ENCODE measurements at regions not wholly inside any gene's neighbourhood (a gene's known extent, or its start where the extent isn't known, plus 50 kb on each side); places are given as distances from the start of the nearest gene placed in this dataset.
"Not testable (repeated sequence)": the region's sequence is repeated elsewhere in the genome, so short reads cannot be mapped to it uniquely, and the experiment has no call there.

GRCh38 chr22:16387543-16387942 lies 205.1 kb downstream of the CCT8L2 start:
- H3K4me1 ChIP-seq (ENCODE audit: control insufficient read depth in 4 of 4, insufficient read depth in 4 of 4, low read length in 3 of 4); H3K4me3 ChIP-seq (ENCODE audit: low read depth in 1 of 3, low read length in 3 of 3); H3K36me3 ChIP-seq (ENCODE audit: control insufficient read depth in 4 of 4, insufficient read depth in 3 of 4, low read depth in 1 of 4, low read length in 3 of 4); H3K27ac ChIP-seq (ENCODE audit: low read depth in 1 of 2, low read length in 2 of 2); H3K9me3 ChIP-seq (ENCODE audit: control insufficient read depth in 4 of 4, low read length in 3 of 4); DNase-seq (ENCODE audit: low spot score); H3K27me3 ChIP-seq (ENCODE audit: control insufficient read depth in 4 of 4, insufficient read depth in 4 of 4, low read length in 3 of 4); H3K9ac ChIP-seq (ENCODE audit: low read depth in 1 of 2, low read length in 2 of 2): not testable (repeated sequence)
- WGBS: 78% methylated on average over 11 of the region's 11 CpGs

DNA sequence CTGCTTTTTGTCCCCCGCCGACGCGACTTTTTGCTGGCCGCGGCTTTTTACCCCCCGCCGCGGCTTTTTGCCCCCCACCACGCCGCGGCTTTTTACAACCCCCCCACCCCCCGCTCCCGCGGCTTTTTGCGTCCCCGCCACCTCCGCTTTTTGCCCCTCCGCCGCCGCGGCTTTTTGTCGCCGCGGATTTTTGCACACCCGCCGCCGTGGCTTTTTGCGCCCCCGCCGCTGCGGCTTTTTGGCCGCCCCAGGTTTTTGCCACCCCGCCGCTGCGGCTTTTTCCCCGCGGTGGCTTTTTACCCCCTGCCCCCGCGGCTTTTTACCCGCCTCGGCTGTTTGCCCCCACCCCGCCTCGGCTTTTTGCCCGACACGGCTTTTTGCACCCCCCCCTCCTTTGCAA lies 205.5 kb downstream of the CCT8L2 start:
- Histone ChIP-seq H3K9ac (ENCODE audit: low read depth in 1 of 2, low read length in 2 of 2) (no peak overlapping the region), H3K4me1 (ENCODE audit: control insufficient read depth in 4 of 4, insufficient read depth in 4 of 4, low read length in 3 of 4) (no peaks in the 10 kb centered on the region), H3K27me3 (ENCODE audit: control insufficient read depth in 4 of 4, insufficient read depth in 4 of 4, low read length in 3 of 4) (no peaks in the 10 kb centered on the region), H3K36me3 (ENCODE audit: control insufficient read depth in 4 of 4, insufficient read depth in 3 of 4, low read depth in 1 of 4, low read length in 3 of 4) (no peaks in the 10 kb centered on the region), H3K27ac (ENCODE audit: low read depth in 1 of 2, low read length in 2 of 2) (no peak overlapping the region), H3K4me3 (ENCODE audit: low read depth in 1 of 3, low read length in 3 of 3) (no peak overlapping the region), H3K9me3 (ENCODE audit: control insufficient read depth in 4 of 4, low read length in 3 of 4) (peaks cover 0 to 2% (median 0%) of the 10 kb centered on the region in 4 donors)
- DNase-seq (ENCODE audit: low spot score): no peak
- TF ChIP-seq HNF4G (IDR thresholded peaks at IDR 0.05) (no peak), ZBTB33 (IDR thresholded peaks at IDR 0.05) (no peak), MAX (IDR thresholded peaks at IDR 0.05) (no peak), FOXA2 (IDR thresholded peaks at IDR 0.05) (no peak), RAD21 (IDR thresholded peaks at IDR 0.05) (no peak), GABPA (IDR thresholded peaks at IDR 0.05 in 1 of 2, conservative IDR thresholded peaks at IDR 0.05 in 1 of 2) (no peak), EGR1 (IDR thresholded peaks at IDR 0.05; ENCODE audit: low read depth in 2 of 2) (no peak), JUND (IDR thresholded peaks at IDR 0.05) (no peak), RXRA (IDR thresholded peaks at IDR 0.05) (no peak)
- TF ChIP-seq, protein P1, sequence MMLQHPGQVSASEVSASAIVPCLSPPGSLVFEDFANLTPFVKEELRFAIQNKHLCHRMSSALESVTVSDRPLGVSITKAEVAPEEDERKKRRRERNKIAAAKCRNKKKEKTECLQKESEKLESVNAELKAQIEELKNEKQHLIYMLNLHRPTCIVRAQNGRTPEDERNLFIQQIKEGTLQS (IDR thresholded peaks at IDR 0.05): no peak
- WGBS: 20% methylated on average over 46 of the region's 46 CpGs

DNA sequence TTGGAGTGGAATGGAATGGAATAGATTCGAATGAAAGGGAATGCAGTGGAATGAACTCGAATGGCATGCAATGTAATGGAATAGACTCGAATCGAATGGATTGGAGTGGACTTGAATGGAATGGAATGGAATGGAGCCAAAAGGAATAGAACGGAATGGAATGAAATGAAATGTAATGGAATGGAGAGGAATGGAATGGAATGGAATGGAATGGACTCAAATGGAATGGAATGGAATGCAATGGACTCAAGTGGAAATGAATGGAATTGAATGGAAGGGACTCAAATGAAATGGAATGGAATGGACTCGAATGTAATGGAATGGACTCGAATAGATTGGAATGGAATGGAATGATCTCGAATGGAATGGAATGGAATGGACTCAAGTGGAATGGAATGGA lies 231.3 kb downstream of the CCT8L2 start:
- H3K27ac ChIP-seq (ENCODE audit: low read depth in 1 of 2, low read length in 2 of 2); H3K36me3 ChIP-seq (ENCODE audit: control insufficient read depth in 4 of 4, insufficient read depth in 3 of 4, low read depth in 1 of 4, low read length in 3 of 4); H3K9ac ChIP-seq (ENCODE audit: low read depth in 1 of 2, low read length in 2 of 2); DNase-seq (ENCODE audit: low spot score); H3K4me1 ChIP-seq (ENCODE audit: control insufficient read depth in 4 of 4, insufficient read depth in 4 of 4, low read length in 3 of 4); H3K9me3 ChIP-seq (ENCODE audit: control insufficient read depth in 4 of 4, low read length in 3 of 4); H3K27me3 ChIP-seq (ENCODE audit: control insufficient read depth in 4 of 4, insufficient read depth in 4 of 4, low read length in 3 of 4); H3K4me3 ChIP-seq (ENCODE audit: low read depth in 1 of 3, low read length in 3 of 3): not testable (repeated sequence)
- no CpG with 5 or more reads among the region's 8 CpGs for WGBS

DNA sequence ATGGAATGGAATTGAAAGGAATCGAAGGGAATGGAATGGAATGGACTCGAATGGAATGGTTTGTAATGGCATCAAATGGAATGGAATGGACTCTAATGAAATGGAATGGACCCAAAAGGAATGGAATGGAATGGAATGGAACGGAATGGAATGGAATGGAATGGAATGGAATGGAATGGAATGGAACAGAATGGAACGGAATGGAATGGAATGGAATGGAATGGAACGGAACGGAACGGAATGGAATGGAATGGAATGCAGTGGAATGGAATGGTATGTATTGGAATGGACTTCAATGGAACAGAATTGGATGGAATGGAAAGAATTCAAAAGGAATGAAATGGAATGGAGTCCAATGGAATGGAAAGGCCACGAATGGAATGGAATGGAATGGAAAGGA lies 240.0 kb downstream of the CCT8L2 start:
- not testable (repeated sequence) for H3K27ac ChIP-seq (ENCODE audit: low read depth in 1 of 2, low read length in 2 of 2); H3K27me3 ChIP-seq (ENCODE audit: control insufficient read depth in 4 of 4, insufficient read depth in 4 of 4, low read length in 3 of 4); H3K4me1 ChIP-seq (ENCODE audit: control insufficient read depth in 4 of 4, insufficient read depth in 4 of 4, low read length in 3 of 4); H3K9ac ChIP-seq (ENCODE audit: low read depth in 1 of 2, low read length in 2 of 2); DNase-seq (ENCODE audit: low spot score); H3K9me3 ChIP-seq (ENCODE audit: control insufficient read depth in 4 of 4, low read length in 3 of 4); H3K36me3 ChIP-seq (ENCODE audit: control insufficient read depth in 4 of 4, insufficient read depth in 3 of 4, low read depth in 1 of 4, low read length in 3 of 4); H3K4me3 ChIP-seq (ENCODE audit: low read depth in 1 of 3, low read length in 3 of 3)
- WGBS: no CpG with 5 or more reads among the region's 8 CpGs

GRCh38 chr22:16347083-16347482 lies 245.5 kb downstream of the CCT8L2 start:
- H3K4me1 ChIP-seq (ENCODE audit: control insufficient read depth in 4 of 4, insufficient read depth in 4 of 4, low read length in 3 of 4); H3K27me3 ChIP-seq (ENCODE audit: control insufficient read depth in 4 of 4, insufficient read depth in 4 of 4, low read length in 3 of 4); H3K4me3 ChIP-seq (ENCODE audit: low read depth in 1 of 3, low read length in 3 of 3); H3K9ac ChIP-seq (ENCODE audit: low read depth in 1 of 2, low read length in 2 of 2); DNase-seq (ENCODE audit: low spot score); H3K27ac ChIP-seq (ENCODE audit: low read depth in 1 of 2, low read length in 2 of 2); H3K36me3 ChIP-seq (ENCODE audit: control insufficient read depth in 4 of 4, insufficient read depth in 3 of 4, low read depth in 1 of 4, low read length in 3 of 4); H3K9me3 ChIP-seq (ENCODE audit: control insufficient read depth in 4 of 4, low read length in 3 of 4): not testable (repeated sequence)
- WGBS: no CpG with 5 or more reads among the region's 7 CpGs

- H3K4me1 ChIP-seq (ENCODE audit: control insufficient read depth in 4 of 4, insufficient read depth in 4 of 4, low read length in 3 of 4); DNase-seq (ENCODE audit: low spot score); H3K36me3 ChIP-seq (ENCODE audit: control insufficient read depth in 4 of 4, insufficient read depth in 3 of 4, low read depth in 1 of 4, low read length in 3 of 4); H3K9me3 ChIP-seq (ENCODE audit: control insufficient read depth in 4 of 4, low read length in 3 of 4); H3K27me3 ChIP-seq (ENCODE audit: control insufficient read depth in 4 of 4, insufficient read depth in 4 of 4, low read length in 3 of 4); H3K27ac ChIP-seq (ENCODE audit: low read depth in 1 of 2, low read length in 2 of 2); H3K9ac ChIP-seq (ENCODE audit: low read depth in 1 of 2, low read length in 2 of 2); H3K4me3 ChIP-seq (ENCODE audit: low read depth in 1 of 3, low read length in 3 of 3): not testable (repeated sequence)
- 76% methylated on average over 15 of the region's 15 CpGs for WGBS
Measured at GRCh38 chr22:16315565-16315964, 277.0 kb downstream of the CCT8L2 start.

Measured in liver (tissue), 7 donors.